H9 (cell line): ENCODE measurements at regions not wholly inside any gene's neighbourhood (a gene's known extent, or its start where the extent isn't known, plus 50 kb on each side); places are given as distances from the start of the nearest gene placed in this dataset.

Source experiments
- DNase-seq: peaks from one replicate; pipeline ENCODE4 v3.0.0-alpha.2; 2017
- H2AFZ ChIP-seq: one replicate; pipeline ENCODE4 v1.6.1; 2013; ENCODE audit warnings: mild to moderate bottlenecking, low read length, control low read depth, moderate library complexity
- H2AK5ac ChIP-seq: 2 replicates; pipeline ENCODE4 v1.6.1; 2013; ENCODE audit warnings: low read length, control low read depth, mixed read lengths; ENCODE audit not compliant: insufficient read length
- H2BK120ac ChIP-seq: one replicate; pipeline ENCODE4 v1.6.1; 2013; ENCODE audit warnings: low read depth, mild to moderate bottlenecking, low read length, control low read depth, inconsistent platforms; ENCODE audit not compliant: poor library complexity, severe bottlenecking
- H2BK12ac ChIP-seq: 2 replicates; pipeline ENCODE4 v1.6.1; 2013; ENCODE audit warnings: low read length, control low read depth, mixed read lengths, low read depth; ENCODE audit not compliant: insufficient read length
- H2BK15ac ChIP-seq: 2 replicates; pipeline ENCODE4 v1.6.1; 2013; ENCODE audit warnings: low read depth, low read length, control low read depth
- H2BK20ac ChIP-seq: one replicate; pipeline ENCODE4 v1.6.1; 2013; ENCODE audit warnings: low read depth, mild to moderate bottlenecking, low read length, control low read depth, inconsistent platforms; ENCODE audit not compliant: poor library complexity, severe bottlenecking
- H2BK5ac ChIP-seq: 2 replicates; pipeline ENCODE4 v1.6.1; 2013; ENCODE audit warnings: low read length, control low read depth, mixed read lengths; ENCODE audit not compliant: insufficient read length
- H3K14ac ChIP-seq: 2 replicates; pipeline ENCODE4 v1.6.1; 2013; ENCODE audit warnings: low read length, control low read depth; ENCODE audit not compliant: insufficient read depth
- H3K18ac ChIP-seq: 2 replicates; pipeline ENCODE4 v1.6.1; 2013; ENCODE audit warnings: low read depth, mild to moderate bottlenecking, mixed read lengths, low read length, control low read depth; ENCODE audit not compliant: insufficient read length
- H3K23ac ChIP-seq: 2 replicates; pipeline ENCODE4 v1.6.1; 2013; ENCODE audit warnings: low read length, control low read depth, mixed read lengths, low read depth; ENCODE audit not compliant: insufficient read length
- H3K23me2 ChIP-seq: 2 replicates; pipeline ENCODE4 v1.6.1; 2013; ENCODE audit warnings: low read depth, mild to moderate bottlenecking, mixed read lengths, low read length, control low read depth; ENCODE audit not compliant: insufficient read length, poor library complexity, severe bottlenecking
- H3K27ac ChIP-seq: 2 replicates; pipeline ENCODE4 v1.5.1; 2013; ENCODE audit warnings: low read length, control low read depth, mixed read lengths, low read depth; ENCODE audit not compliant: insufficient read length
- H3K27me3 ChIP-seq: 2 replicates; pipeline ENCODE4 v1.6.1; 2013; ENCODE audit warnings: low read length, control low read depth, inconsistent platforms; ENCODE audit not compliant: insufficient read depth
- H3K4ac ChIP-seq: 2 replicates; pipeline ENCODE4 v1.6.1; 2013; ENCODE audit warnings: low read depth, mild to moderate bottlenecking, control low read depth, inconsistent platforms, low read length, moderate library complexity
- H3K4me1 ChIP-seq: 2 replicates; pipeline ENCODE4 v1.6.1; 2013; ENCODE audit warnings: low read length, control low read depth, inconsistent platforms; ENCODE audit not compliant: insufficient read depth
- H3K4me2 ChIP-seq: 2 replicates; pipeline ENCODE4 v1.6.1; 2013; ENCODE audit warnings: low read length, control low read depth, mixed read lengths; ENCODE audit not compliant: insufficient read length, insufficient read depth
- H3K56ac ChIP-seq: 2 replicates; pipeline ENCODE4 v1.6.1; 2013; ENCODE audit warnings: low read depth, mild to moderate bottlenecking, mixed read lengths, low read length, control low read depth; ENCODE audit not compliant: insufficient read length
- H3K79me1 ChIP-seq: 2 replicates; pipeline ENCODE4 v1.6.1; 2013; ENCODE audit warnings: low read depth, mild to moderate bottlenecking, moderate library complexity, low read length, control low read depth, inconsistent platforms; ENCODE audit not compliant: insufficient read depth, poor library complexity, severe bottlenecking
- H3K79me2 ChIP-seq: 2 replicates; pipeline ENCODE4 v1.6.1; 2013; ENCODE audit warnings: low read length, control low read depth, inconsistent platforms; ENCODE audit not compliant: insufficient read depth
- H3K9ac ChIP-seq: 2 replicates; pipeline ENCODE4 v1.6.1; 2013; ENCODE audit warnings: low read length, control low read depth, mixed read lengths; ENCODE audit not compliant: insufficient read length; ENCODE audit errors: extremely low read depth
- H3K9me3 ChIP-seq: one replicate; pipeline ENCODE4 v1.6.1; 2013; ENCODE audit warnings: low read depth, low read length, inconsistent platforms; ENCODE audit not compliant: control insufficient read depth
- H3T11ph ChIP-seq: one replicate; pipeline ENCODE4 v1.6.1; 2013; ENCODE audit warnings: mild to moderate bottlenecking, low read length, control low read depth, inconsistent platforms
- H4K20me1 ChIP-seq: one replicate; pipeline ENCODE4 v1.6.1; 2013; ENCODE audit not compliant: control insufficient read depth, insufficient read length, insufficient read depth
- H4K5ac ChIP-seq: 2 replicates; pipeline ENCODE4 v1.6.1; 2013; ENCODE audit warnings: low read depth, mild to moderate bottlenecking, mixed read lengths, low read length, control low read depth; ENCODE audit not compliant: insufficient read length
- H4K8ac ChIP-seq: replicated peaks from 2 replicates; pipeline ENCODE4 v1.6.1; 2013; ENCODE audit warnings: low read length, control low read depth, mixed read lengths, low read depth; ENCODE audit not compliant: insufficient read length
- H4K91ac ChIP-seq: 2 replicates; pipeline ENCODE4 v1.6.1; 2013; ENCODE audit warnings: low read depth, mild to moderate bottlenecking, moderate library complexity, mixed read lengths, low read length, control low read depth; ENCODE audit not compliant: insufficient read length
- H3K27ac Mint-ChIP-seq, 3 experiments: 2 replicates in 2 of 3; 3 replicates in 1 of 3; pipeline ENCODE4 v1.8.0; 2020 to 2021; ENCODE audit warnings: mixed read lengths in 3 of 3, mild to moderate bottlenecking in 1 of 3, moderate library complexity in 1 of 3
- H3K27me3 Mint-ChIP-seq: 2 replicates; pipeline ENCODE4 v1.8.0; 2021; ENCODE audit warnings: low read depth, mild to moderate bottlenecking, moderate library complexity, mixed read lengths
- H3K36me3 Mint-ChIP-seq, 3 experiments: 2 replicates in 2 of 3; 3 replicates in 1 of 3; pipeline ENCODE4 v1.8.0; 2020 to 2021; ENCODE audit warnings: low read depth in 3 of 3, mixed read lengths in 3 of 3; ENCODE audit not compliant: insufficient read depth in 1 of 3
- H3K4me1 Mint-ChIP-seq, 2 experiments: 2 replicates each; pipeline ENCODE4 v1.8.0; 2020; ENCODE audit warnings: mixed read lengths in 2 of 2
- H3K4me3 Mint-ChIP-seq, 2 experiments: 2 replicates in 1 of 2; 3 replicates in 1 of 2; pipeline ENCODE4 v1.8.0; 2020 to 2021; ENCODE audit warnings: mild to moderate bottlenecking in 2 of 2, mixed read lengths in 2 of 2, moderate library complexity in 1 of 2
- H3K9me3 Mint-ChIP-seq, 2 experiments: 2 replicates in 1 of 2; 3 replicates in 1 of 2; pipeline ENCODE4 v1.8.0; 2020; ENCODE audit warnings: mild to moderate bottlenecking in 2 of 2, mixed read lengths in 2 of 2, moderate library complexity in 1 of 2
- CTCF ChIP-seq: fragments of 200-600 bp; sonication (generic); conservative IDR thresholded peaks from 3 replicates; pipeline ENCODE4 v1.8.0; 2021; ENCODE audit warnings: antibody characterized with exemption, mild to moderate bottlenecking
- WGBS: extraction: QIAGEN DNeasy Blood & Tissue Kit; methylation state at CpG from one replicate; pipeline ENCODE4 v1.1.7; 2013; ENCODE audit warnings: missing lambda C conversion rate, low lambda C conversion rate, mixed read lengths; ENCODE audit not compliant: insufficient read length; ENCODE audit errors: extremely low coverage; 5-methylcytosine and 5-hydroxymethylcytosine counted together

- no peak for TF ChIP-seq CTCF
These were observed 170.7 kb downstream of the TDRD15 start for GRCh38 chr2:21294446-21294845.

More at GRCh38 chr2:21294446-21294845, 170.7 kb downstream of the TDRD15 start:
- Histone ChIP-seq H4K91ac (no peak overlapping the region), H2AFZ (no peak overlapping the region), H3K27me3 (no peaks in the 10 kb centered on the region), H3T11ph (no peak overlapping the region), H2BK5ac (no peak overlapping the region), H3K4me1 (no peaks in the 10 kb centered on the region), H3K79me1 (no peaks in the 10 kb centered on the region), H3K23me2 (no peaks in the 10 kb centered on the region), H2BK120ac (no peak overlapping the region), H3K4me2 (no peak overlapping the region), H3K79me2 (no peaks in the 10 kb centered on the region), H4K8ac (no peak overlapping the region), H4K5ac (no peak overlapping the region), H4K20me1 (no peaks in the 10 kb centered on the region), H3K23ac (no peak overlapping the region), H3K14ac (no peak overlapping the region), H3K56ac (no peak overlapping the region), H2BK12ac (no peak overlapping the region), H3K9me3 (no peaks in the 10 kb centered on the region), H3K4ac (no peak overlapping the region), H2BK15ac (no peak overlapping the region), H2BK20ac (no peak overlapping the region), H2AK5ac (no peak overlapping the region), H3K27ac (no peak overlapping the region), H3K9ac (no peak overlapping the region), H3K18ac (no peak overlapping the region)
- DNase-seq = no peak
- WGBS = no CpG with 5 or more reads among the region's 2 CpGs
- H3K27me3 Mint-ChIP-seq = no peaks in the 10 kb centered on the region
- H3K36me3 Mint-ChIP-seq = no peaks in the 10 kb centered on the region
- H3K4me3 Mint-ChIP-seq = no peak overlapping the region
- H3K27ac Mint-ChIP-seq = no peak overlapping the region
- peaks cover 13 to 14% of the 10 kb centered on the region in 2 experiments for H3K4me1 Mint-ChIP-seq
- peaks cover 0 to 2% of the 10 kb centered on the region in 2 experiments; a peak in 1 of 5 replicates for H3K9me3 Mint-ChIP-seq
